PC-3 (cell line): ENCODE measurements at regions not wholly inside any gene's neighbourhood (a gene's known extent, or its start where the extent isn't known, plus 50 kb on each side); places are given as distances from the start of the nearest gene placed in this dataset.

ENCODE experiments used
- EZH2 ChIP-seq: fragments of 300-600 bp; sonication (generic); IDR thresholded peaks from one replicate; pipeline ENCODE4 v1.6.1; 2017; ENCODE audit warnings: antibody characterized with exemption, mild to moderate bottlenecking, low read length; ENCODE audit not compliant: unreplicated experiment
- TF ChIP-seq, protein P1 (sequence below): fragments of 300-600 bp; sonication (generic); conservative IDR thresholded peaks from 2 replicates; pipeline ENCODE4 v1.5.1; 2017; ENCODE audit warnings: antibody characterized with exemption, low read depth, mild to moderate bottlenecking, low read length

DNA sequence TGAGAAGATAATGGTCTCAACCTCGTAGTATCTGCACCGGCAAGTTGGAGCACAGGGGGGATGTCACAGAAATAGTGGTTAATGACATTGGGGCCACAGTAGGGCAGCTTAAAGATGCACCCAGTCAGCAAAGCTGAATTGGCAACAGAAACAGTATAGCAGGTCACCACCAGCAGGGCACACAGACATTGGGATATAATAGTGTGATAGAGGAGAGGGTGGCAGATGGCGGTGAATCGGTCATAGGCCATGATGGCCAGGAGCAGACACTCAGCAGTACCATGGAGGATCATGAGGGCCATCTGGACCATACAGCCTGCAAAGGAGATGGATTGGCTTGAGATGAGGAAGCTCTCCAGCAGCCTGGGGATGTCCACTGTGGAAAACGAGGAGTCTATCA is 106.0 kb upstream of the OR9Q1 start:
- TF ChIP-seq, protein P1, sequence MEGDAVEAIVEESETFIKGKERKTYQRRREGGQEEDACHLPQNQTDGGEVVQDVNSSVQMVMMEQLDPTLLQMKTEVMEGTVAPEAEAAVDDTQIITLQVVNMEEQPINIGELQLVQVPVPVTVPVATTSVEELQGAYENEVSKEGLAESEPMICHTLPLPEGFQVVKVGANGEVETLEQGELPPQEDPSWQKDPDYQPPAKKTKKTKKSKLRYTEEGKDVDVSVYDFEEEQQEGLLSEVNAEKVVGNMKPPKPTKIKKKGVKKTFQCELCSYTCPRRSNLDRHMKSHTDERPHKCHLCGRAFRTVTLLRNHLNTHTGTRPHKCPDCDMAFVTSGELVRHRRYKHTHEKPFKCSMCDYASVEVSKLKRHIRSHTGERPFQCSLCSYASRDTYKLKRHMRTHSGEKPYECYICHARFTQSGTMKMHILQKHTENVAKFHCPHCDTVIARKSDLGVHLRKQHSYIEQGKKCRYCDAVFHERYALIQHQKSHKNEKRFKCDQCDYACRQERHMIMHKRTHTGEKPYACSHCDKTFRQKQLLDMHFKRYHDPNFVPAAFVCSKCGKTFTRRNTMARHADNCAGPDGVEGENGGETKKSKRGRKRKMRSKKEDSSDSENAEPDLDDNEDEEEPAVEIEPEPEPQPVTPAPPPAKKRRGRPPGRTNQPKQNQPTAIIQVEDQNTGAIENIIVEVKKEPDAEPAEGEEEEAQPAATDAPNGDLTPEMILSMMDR: no peak
- TF ChIP-seq EZH2: no peak
